ENCODE measurements at regions not wholly inside any gene's neighbourhood (a gene's known extent, or its start where the extent isn't known, plus 50 kb on each side); places are given as distances from the start of the nearest gene placed in this dataset.

GRCh38 chr2:209307161-209308001 lies 116.5 kb upstream of the MAP2 start:
- TF ChIP-seq SIN3A (IDR thresholded peaks at IDR 0.05; ENCODE audit: borderline replicate concordance, insufficient read depth, low read length) (no peak), POLR2AphosphoS5 (IDR thresholded peaks at IDR 0.05; ENCODE audit: low read depth, low read length) (no peak), TAF1 (IDR thresholded peaks at IDR 0.05; ENCODE audit: borderline replicate concordance, insufficient read depth, low read length) (no peak)
- TF ChIP-seq, protein P1, sequence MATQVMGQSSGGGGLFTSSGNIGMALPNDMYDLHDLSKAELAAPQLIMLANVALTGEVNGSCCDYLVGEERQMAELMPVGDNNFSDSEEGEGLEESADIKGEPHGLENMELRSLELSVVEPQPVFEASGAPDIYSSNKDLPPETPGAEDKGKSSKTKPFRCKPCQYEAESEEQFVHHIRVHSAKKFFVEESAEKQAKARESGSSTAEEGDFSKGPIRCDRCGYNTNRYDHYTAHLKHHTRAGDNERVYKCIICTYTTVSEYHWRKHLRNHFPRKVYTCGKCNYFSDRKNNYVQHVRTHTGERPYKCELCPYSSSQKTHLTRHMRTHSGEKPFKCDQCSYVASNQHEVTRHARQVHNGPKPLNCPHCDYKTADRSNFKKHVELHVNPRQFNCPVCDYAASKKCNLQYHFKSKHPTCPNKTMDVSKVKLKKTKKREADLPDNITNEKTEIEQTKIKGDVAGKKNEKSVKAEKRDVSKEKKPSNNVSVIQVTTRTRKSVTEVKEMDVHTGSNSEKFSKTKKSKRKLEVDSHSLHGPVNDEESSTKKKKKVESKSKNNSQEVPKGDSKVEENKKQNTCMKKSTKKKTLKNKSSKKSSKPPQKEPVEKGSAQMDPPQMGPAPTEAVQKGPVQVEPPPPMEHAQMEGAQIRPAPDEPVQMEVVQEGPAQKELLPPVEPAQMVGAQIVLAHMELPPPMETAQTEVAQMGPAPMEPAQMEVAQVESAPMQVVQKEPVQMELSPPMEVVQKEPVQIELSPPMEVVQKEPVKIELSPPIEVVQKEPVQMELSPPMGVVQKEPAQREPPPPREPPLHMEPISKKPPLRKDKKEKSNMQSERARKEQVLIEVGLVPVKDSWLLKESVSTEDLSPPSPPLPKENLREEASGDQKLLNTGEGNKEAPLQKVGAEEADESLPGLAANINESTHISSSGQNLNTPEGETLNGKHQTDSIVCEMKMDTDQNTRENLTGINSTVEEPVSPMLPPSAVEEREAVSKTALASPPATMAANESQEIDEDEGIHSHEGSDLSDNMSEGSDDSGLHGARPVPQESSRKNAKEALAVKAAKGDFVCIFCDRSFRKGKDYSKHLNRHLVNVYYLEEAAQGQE (IDR thresholded peaks at IDR 0.05; ENCODE audit: insufficient read depth in 1 of 2, low read depth in 2 of 2, low read length in 2 of 2) = no peak

All from PFSK-1 (cell line).